IPS-18c (cell line): ENCODE measurements at regions not wholly inside any gene's neighbourhood (a gene's known extent, or its start where the extent isn't known, plus 50 kb on each side); places are given as distances from the start of the nearest gene placed in this dataset.

Experiments
- H3K4me3 ChIP-seq: 2 replicates; pipeline ENCODE4 v1.7.0; 2013; ENCODE audit warnings: low read depth, mild to moderate bottlenecking, low read length, moderate library complexity; ENCODE audit not compliant: insufficient read depth
- H3K9me3 ChIP-seq: one replicate; pipeline ENCODE4 v1.6.1; 2013; ENCODE audit warnings: mild to moderate bottlenecking, low read length, moderate library complexity; ENCODE audit not compliant: control insufficient read depth, insufficient read depth

GRCh38 chr3:67710396-67710795 is 56.0 kb upstream of the SUCLG2 start:
- Histone ChIP-seq H3K9me3 (no peaks in the 10 kb centered on the region), H3K4me3 (no peak overlapping the region)

- Histone ChIP-seq H3K9me3 (no peaks in the 10 kb centered on the region), H3K4me3 (no peak overlapping the region)
Observed at GRCh38 chr3:67706934-67707333, 52.5 kb upstream of the SUCLG2 start.

GRCh38 chr3:67704322-67704721 is 49.9 kb upstream of the SUCLG2 start:
- Histone ChIP-seq H3K9me3 (no peaks in the 10 kb centered on the region), H3K4me3 (no peak overlapping the region)
